DOHH2 (cell line): ENCODE measurements at regions not wholly inside any gene's neighbourhood (a gene's known extent, or its start where the extent isn't known, plus 50 kb on each side); places are given as distances from the start of the nearest gene placed in this dataset.

Source experiments
- H3F3A ChIP-seq: fragments of 200-600 bp; sonication (generic), shearing (Covaris generic); 2 replicates; pipeline ENCODE4 v1.6.0; 2016; ENCODE audit warnings: antibody characterized with exemption, mild to moderate bottlenecking; ENCODE audit not compliant: control insufficient read depth, insufficient read depth
- H3K27ac ChIP-seq: fragments of 200-600 bp; sonication (generic); 2 replicates; pipeline ENCODE4 v1.5.1; 2014; ENCODE audit warnings: low read depth, mild to moderate bottlenecking, low read length, moderate library complexity
- H3K27me3 ChIP-seq: fragments of 200-600 bp; sonication (generic); 2 replicates; pipeline ENCODE4 v1.6.1; 2014; ENCODE audit warnings: mild to moderate bottlenecking, low read length, mixed read lengths; ENCODE audit not compliant: control insufficient read depth
- H3K36me3 ChIP-seq: fragments of 200-600 bp; sonication (generic); 2 replicates; pipeline ENCODE4 v1.6.1; 2014; ENCODE audit warnings: mild to moderate bottlenecking, low read length, moderate library complexity, mixed read lengths; ENCODE audit not compliant: control insufficient read depth
- H3K4me1 ChIP-seq: fragments of 200-600 bp; sonication (generic); 2 replicates; pipeline ENCODE4 v1.6.1; 2014; ENCODE audit warnings: mild to moderate bottlenecking, low read length, mixed read lengths; ENCODE audit not compliant: control insufficient read depth
- H3K4me2 ChIP-seq: fragments of 200-600 bp; sonication (generic); 2 replicates; pipeline ENCODE4 v1.6.0; 2014; ENCODE audit warnings: mild to moderate bottlenecking, low read length, moderate library complexity
- H3K4me3 ChIP-seq: fragments of 200-600 bp; sonication (generic); 2 replicates; pipeline ENCODE4 v1.5.1; 2014; ENCODE audit warnings: mild to moderate bottlenecking, low read length, mixed read lengths
- H3K79me2 ChIP-seq: fragments of 200-600 bp; sonication (generic); 2 replicates; pipeline ENCODE4 v1.6.1; 2014; ENCODE audit warnings: mild to moderate bottlenecking, low read length, mixed read lengths; ENCODE audit not compliant: control insufficient read depth
- H3K9me2 ChIP-seq: fragments of 200-600 bp; sonication (generic); replicated peaks from 2 replicates; pipeline ENCODE4 v1.6.1; 2014; ENCODE audit warnings: mild to moderate bottlenecking, low read length, mixed read lengths; ENCODE audit not compliant: control insufficient read depth
- H3K9me3 ChIP-seq: fragments of 200-600 bp; sonication (generic); 2 replicates; pipeline ENCODE4 v1.6.1; 2014; ENCODE audit warnings: antibody characterized with exemption, low read length, mixed read lengths; ENCODE audit not compliant: control insufficient read depth, insufficient read depth
- H4K20me1 ChIP-seq: fragments of 200-600 bp; sonication (generic); 2 replicates; pipeline ENCODE4 v1.6.0; 2014; ENCODE audit warnings: low read depth, mild to moderate bottlenecking, antibody characterized with exemption, low read length, moderate library complexity; ENCODE audit not compliant: control insufficient read depth, insufficient read depth
- EZH2phosphoT487 ChIP-seq: fragments of 200-600 bp; sonication (generic); IDR thresholded peaks from 2 replicates; pipeline ENCODE4 v1.6.1; 2017; ENCODE audit warnings: borderline replicate concordance, mild to moderate bottlenecking, antibody characterized with exemption, low read length, moderate library complexity, mixed read lengths
- TF ChIP-seq, protein P1 (sequence below): fragments of 200-600 bp; sonication (generic); IDR thresholded peaks from one replicate; pipeline ENCODE4 v1.5.1; 2014; ENCODE audit warnings: antibody characterized with exemption, mild to moderate bottlenecking, low read depth, low read length; ENCODE audit not compliant: poor library complexity, severe bottlenecking

DNA sequence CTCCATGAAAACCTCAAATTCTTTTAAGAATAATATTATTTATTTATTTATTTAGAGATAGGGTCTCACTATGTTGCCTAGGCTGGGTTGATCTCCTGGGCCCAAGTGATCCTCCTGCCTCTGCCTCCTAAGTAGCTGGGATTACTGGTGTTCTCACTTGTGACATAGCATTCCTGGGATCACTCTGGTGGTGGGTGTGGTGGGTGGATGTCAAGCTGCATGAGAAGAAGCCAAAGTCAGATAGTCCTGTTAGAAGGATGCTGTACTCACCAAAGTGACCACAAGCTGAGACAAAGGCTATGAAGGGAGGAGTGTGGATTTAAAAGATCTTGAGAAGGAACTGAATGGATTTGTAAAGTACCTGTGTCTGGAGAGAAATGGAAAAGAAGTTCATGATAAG is 87.9 kb upstream of the SPON1 start:
- H3K9me3 ChIP-seq, result no peaks in the 10 kb centered on the region
- H3K9me2 ChIP-seq, result no peaks in the 10 kb centered on the region
- H3F3A ChIP-seq, result no peaks in the 10 kb centered on the region
- no peak overlapping the region for H3K4me3 ChIP-seq
- TF ChIP-seq EZH2phosphoT487, result no peak
- TF ChIP-seq, protein P1, sequence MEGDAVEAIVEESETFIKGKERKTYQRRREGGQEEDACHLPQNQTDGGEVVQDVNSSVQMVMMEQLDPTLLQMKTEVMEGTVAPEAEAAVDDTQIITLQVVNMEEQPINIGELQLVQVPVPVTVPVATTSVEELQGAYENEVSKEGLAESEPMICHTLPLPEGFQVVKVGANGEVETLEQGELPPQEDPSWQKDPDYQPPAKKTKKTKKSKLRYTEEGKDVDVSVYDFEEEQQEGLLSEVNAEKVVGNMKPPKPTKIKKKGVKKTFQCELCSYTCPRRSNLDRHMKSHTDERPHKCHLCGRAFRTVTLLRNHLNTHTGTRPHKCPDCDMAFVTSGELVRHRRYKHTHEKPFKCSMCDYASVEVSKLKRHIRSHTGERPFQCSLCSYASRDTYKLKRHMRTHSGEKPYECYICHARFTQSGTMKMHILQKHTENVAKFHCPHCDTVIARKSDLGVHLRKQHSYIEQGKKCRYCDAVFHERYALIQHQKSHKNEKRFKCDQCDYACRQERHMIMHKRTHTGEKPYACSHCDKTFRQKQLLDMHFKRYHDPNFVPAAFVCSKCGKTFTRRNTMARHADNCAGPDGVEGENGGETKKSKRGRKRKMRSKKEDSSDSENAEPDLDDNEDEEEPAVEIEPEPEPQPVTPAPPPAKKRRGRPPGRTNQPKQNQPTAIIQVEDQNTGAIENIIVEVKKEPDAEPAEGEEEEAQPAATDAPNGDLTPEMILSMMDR, result no peak
- H3K36me3 ChIP-seq, result no peaks in the 10 kb centered on the region
- no peaks in the 10 kb centered on the region for H3K79me2 ChIP-seq
- H3K27me3 ChIP-seq, result no peaks in the 10 kb centered on the region
- H3K4me1 ChIP-seq, result peaks cover 15% of the 10 kb centered on the region
- no peak overlapping the region for H3K4me2 ChIP-seq
- H3K27ac ChIP-seq, result no peak overlapping the region
- H4K20me1 ChIP-seq, result no peaks in the 10 kb centered on the region

GRCh38 chr11:13875643-13876042 is 86.9 kb upstream of the SPON1 start:
- no peaks in the 10 kb centered on the region for H3K27me3 ChIP-seq
- H3K9me2 ChIP-seq, result no peaks in the 10 kb centered on the region
- H3K36me3 ChIP-seq, result no peaks in the 10 kb centered on the region
- no peaks in the 10 kb centered on the region for H3F3A ChIP-seq
- no peaks in the 10 kb centered on the region for H3K79me2 ChIP-seq
- no peak overlapping the region for H3K4me3 ChIP-seq
- H3K9me3 ChIP-seq, result no peaks in the 10 kb centered on the region
- no peak overlapping the region for H3K27ac ChIP-seq
- H4K20me1 ChIP-seq, result no peaks in the 10 kb centered on the region
- peaks cover 24% of the 10 kb centered on the region for H3K4me1 ChIP-seq
- TF ChIP-seq, protein P1, result no peak
- no peak for TF ChIP-seq EZH2phosphoT487
- peak overlapping the region; percentile 37 for H3K4me2 ChIP-seq

GRCh38 chr11:13876423-13876822 is 86.1 kb upstream of the SPON1 start:
- Histone ChIP-seq H3K4me2 (no peak overlapping the region), H3K4me1 (peaks cover 30% of the 10 kb centered on the region), H3K36me3 (no peaks in the 10 kb centered on the region), H3K27ac (no peak overlapping the region), H3K9me2 (no peaks in the 10 kb centered on the region), H3K27me3 (no peaks in the 10 kb centered on the region), H3K4me3 (no peak overlapping the region), H3K9me3 (no peaks in the 10 kb centered on the region), H3F3A (no peaks in the 10 kb centered on the region), H4K20me1 (no peaks in the 10 kb centered on the region), H3K79me2 (no peaks in the 10 kb centered on the region)
- TF ChIP-seq, protein P1, result no peak
- no peak for TF ChIP-seq EZH2phosphoT487

DNA sequence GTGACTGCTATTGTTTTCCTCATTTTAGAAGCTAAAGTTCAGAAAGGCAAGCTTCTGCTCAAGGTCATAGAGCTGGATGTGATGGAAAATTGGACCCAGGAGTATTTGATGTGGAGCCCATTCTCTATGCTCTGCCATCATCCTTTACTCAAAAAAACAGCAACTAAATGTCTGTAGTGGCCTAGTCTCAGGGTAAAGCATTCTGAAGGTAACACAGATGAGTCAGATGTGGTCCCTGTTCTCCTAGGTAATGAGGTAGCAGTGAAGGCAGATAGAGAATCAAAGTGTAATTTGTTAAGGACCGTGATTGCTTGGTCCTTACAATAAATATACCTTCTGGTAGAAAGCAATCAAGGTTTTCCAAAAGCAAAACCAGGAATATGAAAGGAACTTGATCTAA is 84.4 kb upstream of the SPON1 start:
- no peak overlapping the region for H3K4me3 ChIP-seq
- H3K4me2 ChIP-seq, result no peak overlapping the region
- no peaks in the 10 kb centered on the region for H3K79me2 ChIP-seq
- peaks cover 31% of the 10 kb centered on the region for H3K4me1 ChIP-seq
- no peaks in the 10 kb centered on the region for H3K36me3 ChIP-seq
- no peaks in the 10 kb centered on the region for H4K20me1 ChIP-seq
- H3K9me2 ChIP-seq, result no peaks in the 10 kb centered on the region
- no peaks in the 10 kb centered on the region for H3K9me3 ChIP-seq
- H3K27ac ChIP-seq, result no peak overlapping the region
- TF ChIP-seq, protein P1, result no peak
- no peak for TF ChIP-seq EZH2phosphoT487
- no peaks in the 10 kb centered on the region for H3K27me3 ChIP-seq
- H3F3A ChIP-seq, result no peaks in the 10 kb centered on the region
